Muscle layer of colon (tissue), 2 donors: ENCODE measurements at regions not wholly inside any gene's neighbourhood (a gene's known extent, or its start where the extent isn't known, plus 50 kb on each side); places are given as distances from the start of the nearest gene placed in this dataset.
"Not testable (repeated sequence)": the region's sequence is repeated elsewhere in the genome, so short reads cannot be mapped to it uniquely, and the experiment has no call there.

Experiments
- H3K27ac ChIP-seq: one replicate; pipeline ENCODE4 v1.7.0; 2013; ENCODE audit warnings: low read depth, mild to moderate bottlenecking, low read length, moderate library complexity
- H3K27me3 ChIP-seq, 2 donors: one replicate each; pipeline ENCODE4 v1.7.0; 2013; ENCODE audit warnings: low read length in 2 of 2, mild to moderate bottlenecking in 2 of 2; ENCODE audit not compliant: insufficient read depth in 2 of 2, control insufficient read depth in 1 of 2
- H3K36me3 ChIP-seq: one replicate; pipeline ENCODE4 v1.7.0; 2013; ENCODE audit warnings: mild to moderate bottlenecking, low read length; ENCODE audit not compliant: insufficient read depth
- H3K4me1 ChIP-seq: one replicate; pipeline ENCODE4 v1.7.0; 2013; ENCODE audit warnings: mild to moderate bottlenecking, low read length; ENCODE audit not compliant: insufficient read depth
- H3K4me3 ChIP-seq, 2 donors: one replicate each; pipeline ENCODE4 v1.7.0; 2013; ENCODE audit warnings: low read length in 2 of 2, low read depth in 1 of 2, mild to moderate bottlenecking in 1 of 2, moderate library complexity in 1 of 2
- H3K9ac ChIP-seq: one replicate; pipeline ENCODE4 v1.7.0; 2013; ENCODE audit warnings: low read length
- H3K9me3 ChIP-seq: one replicate; pipeline ENCODE4 v1.7.0; 2013; ENCODE audit warnings: mild to moderate bottlenecking, low read length
- donor health status: abdominal sarcoma.
- donor health status: Adenocarcinoma of cecum.

DNA sequence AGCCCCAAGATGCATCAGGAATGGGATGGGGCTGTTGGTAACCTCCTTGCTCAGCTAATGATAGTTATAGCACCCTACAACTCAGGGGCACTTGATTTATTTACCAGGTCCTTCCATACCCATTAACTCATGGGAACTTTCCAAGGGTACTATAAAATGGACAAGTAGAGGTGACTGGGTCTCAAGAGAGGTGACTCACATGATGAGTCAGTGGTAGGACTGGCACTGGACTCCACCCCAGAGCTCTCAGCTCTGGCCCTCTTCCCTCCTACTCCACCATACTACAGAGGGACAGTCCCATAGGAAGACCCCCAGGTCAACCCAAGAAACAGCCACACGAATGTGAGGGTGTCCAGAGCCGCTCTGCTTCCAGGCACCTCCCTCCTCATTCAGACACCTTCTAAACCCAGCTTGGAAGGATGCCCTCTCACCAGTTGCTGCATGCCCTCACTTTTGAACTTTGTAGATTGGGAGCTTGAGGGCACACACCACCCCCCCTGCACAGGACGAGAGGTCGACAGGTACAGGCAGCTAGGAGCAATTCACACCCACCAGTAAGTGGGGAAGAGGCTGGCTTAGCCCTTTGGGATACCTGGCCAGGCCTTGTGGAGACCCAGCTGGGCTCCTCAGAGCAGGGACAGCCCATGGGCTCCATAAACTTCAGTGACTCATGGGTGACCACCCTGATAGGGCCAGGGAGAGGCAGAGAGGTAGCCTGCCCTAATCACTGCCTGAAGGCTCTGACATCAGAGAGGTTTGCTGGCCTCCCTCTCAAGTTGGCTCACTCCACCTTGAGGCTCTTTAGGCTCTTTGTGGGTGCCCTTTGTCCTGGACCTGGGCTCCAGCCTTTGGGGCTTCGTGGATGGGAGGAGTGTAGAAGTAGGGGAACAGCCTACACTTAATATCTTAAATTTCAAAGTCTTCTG, 81.6 kb upstream of the MLN start:
- Histone ChIP-seq H3K9ac (no peak overlapping the region), H3K4me1 (peaks cover 47% of the 10 kb centered on the region), H3K9me3 (no peaks in the 10 kb centered on the region), H3K27ac (no peak overlapping the region), H3K36me3 (no peaks in the 10 kb centered on the region), H3K4me3 (no peak overlapping the region), H3K27me3 (no peaks in the 10 kb centered on the region)

GRCh38 chr6:33883621-33884020, 79.8 kb upstream of the MLN start:
- H3K4me3 ChIP-seq, H3K9ac ChIP-seq, H3K9me3 ChIP-seq, H3K27ac ChIP-seq, H3K36me3 ChIP-seq, H3K27me3 ChIP-seq: not testable (repeated sequence)
- H3K4me1 ChIP-seq: peaks cover 47% of the 10 kb centered on the region

- Histone ChIP-seq H3K9ac (no peak overlapping the region), H3K36me3 (no peaks in the 10 kb centered on the region), H3K4me1 (peaks cover 43% of the 10 kb centered on the region), H3K4me3 (no peak overlapping the region), H3K9me3 (no peaks in the 10 kb centered on the region), H3K27me3 (peaks cover 0 to 3% of the 10 kb centered on the region in 2 donors), H3K27ac (no peak overlapping the region)
Measured at GRCh38 chr6:33882154-33882553, 78.4 kb upstream of the MLN start.

GRCh38 chr6:33880766-33881165, 77.0 kb upstream of the MLN start:
- Histone ChIP-seq H3K9me3 (no peaks in the 10 kb centered on the region), H3K27ac (no peak overlapping the region), H3K4me3 (no peak overlapping the region), H3K4me1 (peaks cover 29% of the 10 kb centered on the region), H3K27me3 (peaks cover 0 to 7% of the 10 kb centered on the region in 2 donors), H3K9ac (no peak overlapping the region), H3K36me3 (no peaks in the 10 kb centered on the region)

DNA sequence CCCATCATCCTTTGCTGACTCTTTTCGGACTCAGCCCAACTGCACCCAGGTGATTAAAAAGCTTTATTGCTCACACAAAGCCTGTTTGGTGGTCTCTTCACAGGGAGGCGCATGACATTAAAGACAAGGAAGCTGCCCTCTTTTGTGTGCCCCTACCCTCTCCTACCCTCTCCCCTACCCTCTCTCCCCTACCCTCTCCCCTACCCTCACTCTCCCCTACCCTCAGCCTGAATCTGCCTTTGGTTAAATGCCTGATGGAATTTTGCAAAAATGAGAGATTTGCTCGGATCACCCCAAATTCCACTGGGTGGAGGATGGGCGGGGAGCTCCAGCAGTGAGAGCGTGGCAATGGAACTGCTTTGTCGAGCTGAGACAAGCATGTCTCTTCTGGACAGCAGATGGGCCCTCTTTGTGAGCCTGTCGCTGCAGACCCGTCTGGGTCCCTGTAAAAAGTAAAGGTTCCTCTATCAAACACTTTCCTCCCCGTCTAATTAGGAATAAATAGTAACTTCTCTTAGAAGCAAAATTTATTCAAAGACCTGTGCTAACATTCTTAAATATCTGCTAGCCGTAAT, 76.4 kb upstream of the MLN start:
- Histone ChIP-seq H3K9me3 (no peaks in the 10 kb centered on the region), H3K27ac (no peak overlapping the region), H3K27me3 (peaks cover 0 to 7% of the 10 kb centered on the region in 2 donors), H3K36me3 (no peaks in the 10 kb centered on the region), H3K4me1 (peaks cover 24% of the 10 kb centered on the region), H3K4me3 (no peak overlapping the region), H3K9ac (no peak overlapping the region)

GRCh38 chr6:33878562-33878961, 74.8 kb upstream of the MLN start:
- Histone ChIP-seq H3K9ac (no peak overlapping the region), H3K27ac (no peak overlapping the region), H3K36me3 (no peaks in the 10 kb centered on the region), H3K4me1 (peaks cover 14% of the 10 kb centered on the region), H3K4me3 (no peak overlapping the region), H3K9me3 (no peaks in the 10 kb centered on the region), H3K27me3 (peaks cover 0 to 7% of the 10 kb centered on the region in 2 donors)

DNA sequence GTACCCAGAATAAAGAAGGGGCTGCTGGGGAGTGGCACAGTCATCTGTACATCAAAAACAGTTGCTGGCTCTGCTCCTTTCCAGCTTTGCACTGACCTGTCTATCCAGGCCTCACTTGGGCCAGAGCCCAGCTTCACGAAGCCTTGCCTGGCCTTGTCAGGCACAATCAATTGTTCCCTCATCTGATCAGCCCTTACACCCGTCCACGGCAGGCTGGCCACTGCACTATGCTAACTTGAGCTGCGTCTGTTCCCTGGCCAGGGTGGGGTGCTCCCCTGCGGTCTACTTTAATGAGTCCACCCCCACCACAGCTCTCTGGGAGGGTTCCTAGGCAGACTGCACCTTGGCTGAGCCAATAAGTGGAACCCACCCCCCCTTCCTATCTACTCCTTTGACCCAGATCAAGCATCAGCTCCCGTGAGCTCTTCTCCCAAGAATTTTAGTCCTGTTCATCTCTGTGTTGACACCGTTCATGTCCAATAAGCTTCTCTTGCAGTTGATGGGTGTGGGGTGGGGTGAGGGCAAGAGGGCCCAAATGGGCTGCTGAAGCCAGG, 74.3 kb upstream of the MLN start:
- Histone ChIP-seq H3K27ac (no peak overlapping the region), H3K4me3 (no peak overlapping the region), H3K4me1 (peaks cover 13% of the 10 kb centered on the region), H3K9me3 (no peaks in the 10 kb centered on the region), H3K36me3 (no peaks in the 10 kb centered on the region), H3K9ac (no peak overlapping the region), H3K27me3 (peaks cover 0 to 7% of the 10 kb centered on the region in 2 donors)

DNA sequence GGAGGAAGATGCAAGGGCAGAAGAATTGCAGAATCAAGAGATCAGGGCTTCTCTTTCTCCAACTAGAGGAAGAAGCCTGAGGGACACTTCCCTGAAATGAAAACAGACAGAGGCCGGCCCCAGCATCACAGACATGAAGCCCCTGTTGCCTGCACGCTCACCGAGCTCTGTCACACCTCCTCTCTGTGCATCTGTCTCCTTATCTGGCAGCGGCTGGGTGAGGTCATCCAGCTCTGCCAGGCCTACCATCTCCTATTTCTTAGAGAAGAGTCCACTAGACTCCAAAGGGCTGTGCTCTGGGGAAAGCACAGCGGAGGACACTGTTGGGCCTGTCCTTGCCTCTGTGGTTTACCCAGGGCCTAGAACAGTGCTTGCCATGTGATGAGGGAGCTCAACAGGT, 71.9 kb upstream of the MLN start:
- H3K9me3 ChIP-seq: no peaks in the 10 kb centered on the region
- H3K27ac ChIP-seq: no peak overlapping the region
- H3K4me3 ChIP-seq: no peak overlapping the region
- peaks cover 0 to 7% of the 10 kb centered on the region in 2 donors for H3K27me3 ChIP-seq
- no peaks in the 10 kb centered on the region for H3K36me3 ChIP-seq
- H3K4me1 ChIP-seq: no peaks in the 10 kb centered on the region
- no peak overlapping the region for H3K9ac ChIP-seq

DNA sequence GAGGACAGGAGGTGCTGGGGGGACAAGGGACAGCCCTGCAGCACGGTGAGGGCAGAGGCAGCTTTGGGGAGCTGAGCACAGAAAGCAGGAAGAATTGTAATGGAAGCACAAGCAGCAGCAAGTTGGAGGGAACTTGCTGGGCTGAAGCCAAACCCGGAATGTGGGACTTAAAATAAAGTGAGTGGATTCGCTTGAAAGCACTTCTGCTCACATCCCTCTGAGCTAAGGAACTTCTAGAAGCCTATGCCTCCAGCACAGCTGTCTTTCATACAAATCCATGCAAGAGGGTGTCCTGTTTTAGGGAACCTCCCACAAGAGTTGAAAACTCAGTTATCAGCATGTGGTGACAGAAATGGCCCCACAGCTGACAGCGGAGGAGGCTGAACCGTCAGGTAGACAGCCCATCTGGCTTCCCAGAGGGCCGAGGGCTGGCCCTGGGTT, 71.4 kb upstream of the MLN start:
- no peak overlapping the region for H3K4me3 ChIP-seq
- no peaks in the 10 kb centered on the region for H3K36me3 ChIP-seq
- no peak overlapping the region for H3K9ac ChIP-seq
- H3K9me3 ChIP-seq: no peaks in the 10 kb centered on the region
- H3K27me3 ChIP-seq: peaks cover 0 to 7% of the 10 kb centered on the region in 2 donors
- H3K4me1 ChIP-seq: no peaks in the 10 kb centered on the region
- H3K27ac ChIP-seq: no peak overlapping the region

- Histone ChIP-seq H3K9ac (no peak overlapping the region), H3K36me3 (no peaks in the 10 kb centered on the region), H3K4me3 (no peak overlapping the region), H3K27me3 (peaks cover 0 to 7% of the 10 kb centered on the region in 2 donors), H3K9me3 (no peaks in the 10 kb centered on the region), H3K27ac (no peak overlapping the region), H3K4me1 (no peaks in the 10 kb centered on the region)
Measured at GRCh38 chr6:33874136-33874760, 70.4 kb upstream of the MLN start.

DNA sequence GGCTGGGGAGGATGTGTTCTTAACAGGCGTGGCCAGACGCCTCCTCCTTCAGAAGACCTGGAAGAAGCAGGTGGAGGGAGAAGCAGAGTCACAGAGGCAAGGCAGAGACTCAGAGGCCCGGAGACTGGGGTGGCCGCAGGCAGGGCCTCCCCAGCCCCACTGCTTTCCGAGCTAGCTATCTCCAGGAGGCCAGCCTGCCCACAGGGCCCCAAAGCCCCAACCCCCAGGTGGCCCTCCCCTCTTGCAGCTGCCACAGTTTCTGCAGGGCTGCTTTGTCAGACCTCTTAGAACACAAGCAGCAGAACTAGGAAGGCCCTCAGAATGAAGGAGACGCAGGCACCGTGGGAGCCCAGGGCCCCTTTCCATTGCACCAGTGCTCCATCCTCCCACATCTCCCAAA, 69.0 kb upstream of the MLN start:
- H3K4me1 ChIP-seq: no peaks in the 10 kb centered on the region
- H3K9ac ChIP-seq: no peak overlapping the region
- no peaks in the 10 kb centered on the region for H3K9me3 ChIP-seq
- H3K4me3 ChIP-seq: no peak overlapping the region
- no peak overlapping the region for H3K27ac ChIP-seq
- H3K36me3 ChIP-seq: no peaks in the 10 kb centered on the region
- peaks cover 0 to 7% of the 10 kb centered on the region in 2 donors for H3K27me3 ChIP-seq
